HG03025 (cell line): ENCODE measurements at regions not wholly inside any gene's neighbourhood (a gene's known extent, or its start where the extent isn't known, plus 50 kb on each side); places are given as distances from the start of the nearest gene placed in this dataset.

Experiments used
- ATAC-seq: cut with Tn5 transposase; IDR thresholded peaks from one replicate; pipeline ENCODE4 v1.9.1; 2021; ENCODE audit warnings: mild to moderate bottlenecking, moderate library complexity; ENCODE audit not compliant: unreplicated experiment, low FRiP score

DNA sequence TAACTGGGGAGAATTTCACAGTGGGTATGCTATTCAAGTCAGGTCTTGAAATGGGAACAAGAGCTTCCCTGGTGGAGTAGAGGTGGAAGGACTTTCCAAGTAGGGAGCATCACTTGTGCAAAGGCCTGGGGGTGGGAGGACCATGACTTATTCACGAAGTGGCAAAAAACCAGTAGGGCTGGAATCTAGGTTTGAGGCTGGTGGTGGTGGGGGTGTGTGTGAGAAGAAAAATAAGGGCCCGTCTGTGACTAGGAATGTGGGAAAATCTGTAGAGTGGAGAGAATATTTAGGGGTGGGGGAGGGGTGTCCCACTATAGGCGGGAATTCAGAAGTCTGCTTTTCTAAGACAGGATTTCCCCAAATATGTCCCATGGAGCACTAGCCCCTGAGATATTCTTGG lies 271.9 kb upstream of the TBL1XR1 start:
- no peak for ATAC-seq

DNA sequence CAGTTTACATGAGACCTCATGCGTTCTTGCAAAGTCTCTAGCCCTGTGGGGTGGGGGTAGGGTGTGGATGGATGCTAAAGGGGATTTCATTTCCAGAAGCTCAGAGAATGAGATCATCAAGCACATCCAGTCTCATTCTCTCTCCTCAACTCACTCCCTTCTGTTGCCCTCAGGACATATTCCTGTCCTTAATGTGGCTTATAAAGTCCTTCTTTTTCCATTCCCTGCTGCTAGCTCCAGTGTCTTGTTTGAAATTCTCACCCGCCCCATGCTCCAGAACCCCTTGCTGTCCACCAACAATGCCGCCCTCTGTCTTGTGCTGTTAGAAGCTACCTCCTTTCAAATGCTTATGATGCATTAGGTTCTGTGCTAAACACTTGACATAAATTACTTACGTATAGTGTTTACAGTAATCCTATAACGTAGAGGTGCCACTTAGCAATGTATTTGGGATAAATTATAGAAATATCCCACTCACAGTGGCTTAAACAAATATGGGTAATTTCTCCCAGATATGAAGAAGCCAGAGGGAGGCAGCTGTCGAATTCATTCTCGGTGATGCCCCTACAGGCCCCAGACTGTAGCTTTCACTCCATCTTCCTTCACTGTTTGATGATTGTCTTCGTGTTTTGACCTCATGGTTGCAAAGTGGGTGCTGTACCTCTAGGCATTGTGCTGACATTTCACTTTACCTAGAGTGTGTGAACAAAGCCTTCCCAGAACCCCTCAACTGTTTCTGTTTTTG lies 273.1 kb upstream of the TBL1XR1 start:
- no peak for ATAC-seq

DNA sequence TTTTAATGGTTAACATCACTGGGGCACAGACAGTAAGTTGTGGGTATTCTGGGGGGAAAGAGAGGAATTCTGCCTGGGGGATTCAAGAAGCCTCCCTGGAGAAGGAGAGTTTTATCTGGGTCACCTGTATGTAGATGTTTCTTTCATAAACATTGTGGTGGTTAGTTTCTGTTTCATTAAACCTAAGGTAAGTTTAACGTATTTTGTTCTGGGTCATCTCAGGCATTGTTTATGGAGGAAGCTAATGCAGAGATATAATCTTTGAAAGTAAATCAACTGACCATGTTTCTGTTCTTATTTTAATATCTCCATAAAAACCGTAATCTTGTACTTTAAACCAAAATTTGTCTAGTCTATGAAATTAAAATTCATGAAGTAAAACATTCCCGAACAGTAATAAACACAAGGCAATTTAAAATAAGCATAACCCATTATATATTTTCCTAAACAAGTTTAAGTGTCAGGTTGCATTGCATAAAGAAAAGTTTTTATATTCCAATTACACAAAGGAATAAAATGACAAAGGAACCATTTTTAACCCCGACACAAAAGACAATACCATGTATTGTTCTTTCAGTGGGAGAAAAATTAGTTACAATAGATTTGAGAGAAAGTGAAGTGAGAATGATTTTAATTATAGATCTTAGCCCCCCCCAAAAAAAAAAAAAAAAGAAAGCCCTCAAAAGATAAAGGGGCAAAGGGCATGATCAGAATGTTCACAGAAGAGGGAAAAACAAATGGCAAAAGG lies 274.6 kb upstream of the TBL1XR1 start:
- no peak for ATAC-seq

DNA sequence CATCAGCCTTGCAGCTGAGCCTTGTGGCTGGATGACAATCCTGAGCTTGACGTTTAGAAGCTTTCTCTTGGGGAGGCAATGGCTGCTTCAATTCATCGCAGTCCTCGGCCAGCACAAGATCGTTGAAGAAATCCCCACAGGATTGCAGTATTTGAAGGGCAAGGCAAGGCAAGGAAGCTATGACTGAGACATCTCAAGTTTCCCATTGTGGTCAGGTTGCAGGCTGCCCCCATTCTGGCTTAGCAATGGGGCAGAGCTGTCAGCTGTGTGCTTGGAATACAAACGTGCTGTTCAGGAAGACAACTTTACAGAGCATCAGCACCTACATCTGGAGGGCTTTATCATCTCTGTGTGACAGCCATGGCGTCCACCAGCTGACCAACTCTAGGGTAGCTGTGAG lies 275.9 kb upstream of the TBL1XR1 start:
- ATAC-seq = no peak

DNA sequence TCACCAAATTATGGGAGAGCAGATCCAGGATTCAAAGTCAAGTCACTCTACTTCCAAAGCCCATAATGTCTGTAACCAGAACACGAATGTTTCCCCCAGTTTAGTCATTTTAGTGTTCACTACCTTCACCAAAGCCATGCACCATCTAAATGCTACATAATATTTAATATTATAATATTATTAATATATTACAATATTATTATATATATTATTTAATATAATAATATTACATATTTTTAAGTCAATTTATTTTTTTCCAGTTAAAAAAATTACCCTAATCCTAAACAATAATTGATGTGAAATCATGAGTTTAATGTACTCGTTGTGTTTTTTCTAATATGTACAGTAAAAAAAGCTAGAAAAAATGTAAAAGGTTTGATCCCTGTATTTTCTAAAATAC lies 276.6 kb upstream of the TBL1XR1 start:
- ATAC-seq = no peak

DNA sequence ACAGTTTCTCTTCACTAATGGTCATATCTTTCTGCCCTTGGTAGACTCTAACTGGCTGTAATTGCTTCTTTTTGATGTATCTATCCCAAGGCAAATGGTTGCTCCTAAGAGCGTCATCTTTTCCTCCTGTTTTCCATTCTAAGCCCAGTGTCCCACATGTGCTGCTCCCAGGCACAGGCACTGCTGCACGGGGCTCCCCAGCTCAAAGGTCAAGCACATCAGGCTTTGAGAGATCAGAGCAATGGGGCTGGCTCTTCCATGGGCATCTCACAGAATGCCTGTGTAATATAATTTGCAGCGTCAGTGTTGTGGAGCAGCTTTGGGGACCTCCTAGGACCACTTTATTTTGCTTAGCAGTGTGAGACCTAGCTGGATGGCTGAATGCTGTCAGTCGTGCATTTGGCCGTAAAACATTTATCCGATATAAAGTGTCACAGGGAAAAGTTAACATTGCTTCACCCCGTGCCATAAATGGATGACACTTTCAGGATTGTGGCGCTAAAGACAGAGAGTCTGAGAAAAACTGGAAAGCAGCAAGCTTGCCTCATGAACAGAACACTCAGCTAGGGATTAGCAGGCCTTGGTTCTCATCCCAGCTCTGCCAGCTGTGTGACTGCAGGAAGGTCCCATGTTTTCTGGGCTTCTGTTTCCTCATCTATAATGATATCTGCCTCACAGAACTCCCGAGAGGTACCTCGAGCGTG lies 277.5 kb upstream of the TBL1XR1 start:
- no peak for ATAC-seq

DNA sequence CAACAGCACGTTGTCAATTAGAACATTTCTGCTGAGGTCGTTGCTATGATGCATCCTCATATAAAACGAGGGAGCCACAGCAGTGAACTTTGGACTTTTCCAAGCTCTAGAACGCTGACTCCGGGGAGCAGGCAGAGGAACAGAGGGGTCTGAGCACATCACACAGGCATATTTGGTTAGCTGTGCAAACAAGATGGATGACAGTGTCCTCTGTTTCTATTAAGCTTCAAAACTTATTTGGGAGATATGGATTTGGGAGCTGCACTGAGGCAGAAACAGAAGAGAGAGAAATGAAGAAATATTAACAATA lies 278.0 kb upstream of the TBL1XR1 start:
- no peak for ATAC-seq

DNA sequence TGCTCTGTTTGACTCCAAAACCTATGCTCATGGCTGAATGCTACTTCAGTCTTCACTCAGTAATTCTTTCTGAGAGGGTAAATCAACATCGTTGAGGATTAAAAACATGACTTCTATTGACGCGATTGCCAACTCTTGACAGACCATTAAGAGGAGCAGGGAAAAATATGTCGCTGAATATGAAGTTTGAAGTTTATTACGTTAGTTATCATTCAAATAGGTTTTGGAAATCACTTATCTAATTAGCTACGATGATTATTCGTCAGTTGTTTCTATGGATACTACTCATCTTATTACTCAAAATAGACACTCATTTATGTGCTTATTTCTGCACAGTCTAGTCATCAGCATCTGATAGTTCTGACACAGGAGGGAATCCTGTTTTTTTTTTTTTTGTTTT lies 279.2 kb upstream of the TBL1XR1 start:
- ATAC-seq = no peak

DNA sequence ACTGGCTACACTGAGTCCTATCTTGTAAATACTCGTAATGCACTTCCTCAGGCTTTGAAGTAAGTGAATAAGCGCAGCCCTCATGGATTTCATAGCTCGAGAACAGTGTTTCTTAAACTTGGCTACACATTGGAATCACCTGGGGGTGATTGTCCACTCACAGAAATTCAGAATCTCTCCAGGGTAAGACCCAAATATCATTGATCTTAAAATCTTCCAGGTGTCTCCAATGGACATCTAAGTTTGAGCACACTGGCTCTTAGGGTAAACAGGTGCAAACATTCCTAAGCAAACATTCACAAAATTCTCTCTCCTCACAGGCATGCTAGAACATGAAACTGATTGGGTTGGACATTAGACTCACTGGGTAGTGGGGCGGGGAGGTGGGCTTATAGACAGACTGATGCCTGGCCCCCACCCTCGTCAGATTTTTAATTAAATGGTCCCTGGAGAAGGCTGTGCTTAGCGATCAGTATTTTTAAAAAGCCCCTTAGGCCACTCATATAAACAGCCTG lies 279.7 kb upstream of the TBL1XR1 start:
- ATAC-seq = no peak

DNA sequence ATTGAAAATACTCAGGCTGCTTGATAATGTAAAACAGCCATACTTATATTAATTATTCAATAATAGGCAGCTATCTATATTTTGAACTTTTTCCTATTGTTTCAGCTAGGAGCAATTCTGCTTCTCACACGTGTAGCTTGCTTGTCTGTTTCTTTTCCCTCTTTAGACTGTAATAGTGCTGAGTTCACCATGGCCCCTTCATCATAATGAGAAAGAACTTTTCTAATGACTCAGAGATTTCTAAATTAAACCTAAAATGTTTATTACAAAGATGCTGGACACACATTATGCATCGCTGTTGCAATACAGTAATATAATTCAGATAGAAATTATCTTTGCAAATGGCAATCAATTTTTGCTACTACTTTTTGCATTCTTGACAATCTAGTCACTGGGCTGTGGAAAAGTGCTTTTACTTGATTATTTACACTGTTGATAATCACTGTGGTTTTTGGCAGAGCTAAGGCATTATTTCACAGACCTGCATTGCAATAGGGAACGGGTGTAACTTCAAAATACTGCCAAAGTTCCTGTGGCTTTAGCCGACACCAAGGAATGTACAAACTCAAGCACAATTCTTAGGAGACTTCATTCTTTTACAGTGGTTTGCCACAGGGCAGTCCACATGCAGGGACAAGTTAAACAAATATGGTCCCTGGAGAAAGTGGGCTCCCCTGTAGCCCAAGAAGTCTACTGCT lies 281.0 kb upstream of the TBL1XR1 start:
- no peak for ATAC-seq

DNA sequence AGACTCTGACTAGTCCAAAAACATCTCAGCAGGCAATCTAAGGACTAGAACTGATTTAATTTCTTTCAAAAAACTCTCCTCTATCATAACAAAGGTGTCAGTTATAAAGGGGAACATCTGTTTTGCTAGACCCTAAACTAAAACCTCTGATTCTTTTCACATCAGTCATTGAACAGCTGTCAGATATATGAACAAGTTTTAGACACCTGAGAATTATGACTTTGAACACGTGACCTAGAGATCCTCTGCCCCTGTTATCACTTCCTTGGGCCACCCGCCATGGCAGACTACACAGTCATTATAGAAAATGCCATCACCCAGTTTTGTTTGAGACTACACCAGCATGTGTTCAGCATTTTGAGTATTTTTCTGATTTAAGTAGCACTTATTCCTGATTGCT lies 282.3 kb upstream of the TBL1XR1 start:
- ATAC-seq = no peak

DNA sequence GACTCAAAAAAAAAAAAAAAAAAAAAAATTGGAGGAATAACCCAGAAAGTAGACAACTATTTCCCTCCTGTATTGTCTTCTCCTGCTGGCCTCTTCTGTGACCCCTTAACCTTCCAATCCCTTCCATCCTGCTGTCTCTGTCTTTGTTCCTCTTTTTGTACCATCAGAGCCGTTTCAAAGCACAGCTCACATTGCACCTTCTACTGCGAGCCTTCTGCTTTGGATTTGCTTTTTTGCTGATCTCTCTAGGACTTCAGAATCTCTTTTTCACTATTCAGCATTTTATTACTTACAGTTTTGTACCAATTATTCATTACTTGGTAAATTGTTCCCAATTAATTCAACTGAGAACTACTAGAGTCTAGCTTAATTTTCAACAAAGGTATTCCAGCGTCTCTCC lies 284.0 kb upstream of the TBL1XR1 start:
- no peak for ATAC-seq

DNA sequence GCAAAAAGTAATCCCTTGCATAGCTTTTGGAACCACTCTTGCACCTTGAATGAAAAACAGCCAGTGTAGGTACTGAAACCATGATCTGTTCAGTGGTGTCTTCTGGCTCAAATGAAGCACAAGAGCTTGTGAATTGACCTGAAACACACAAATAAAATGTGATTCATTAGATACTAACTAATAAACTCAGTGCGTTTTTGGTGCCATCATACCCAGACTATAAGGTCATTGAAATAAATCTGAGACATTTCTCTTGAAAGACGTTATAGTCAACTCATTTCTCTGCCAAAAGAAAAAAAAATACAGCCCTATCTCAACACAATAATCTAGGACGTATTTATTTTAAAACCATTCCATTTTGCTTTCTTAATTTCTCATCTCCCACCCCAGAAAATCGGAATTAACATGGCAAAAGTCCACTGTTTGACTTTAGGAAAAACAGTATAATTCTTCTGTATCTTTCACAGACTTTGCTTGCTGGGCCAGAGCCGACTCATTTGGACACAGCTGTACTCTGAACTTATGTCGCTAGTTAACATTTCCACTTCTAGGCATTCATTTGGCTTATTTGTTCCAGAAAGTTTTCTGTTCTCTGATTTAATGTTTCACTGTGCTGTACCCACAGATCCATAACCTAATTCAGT lies 284.9 kb upstream of the TBL1XR1 start:
- no peak for ATAC-seq

DNA sequence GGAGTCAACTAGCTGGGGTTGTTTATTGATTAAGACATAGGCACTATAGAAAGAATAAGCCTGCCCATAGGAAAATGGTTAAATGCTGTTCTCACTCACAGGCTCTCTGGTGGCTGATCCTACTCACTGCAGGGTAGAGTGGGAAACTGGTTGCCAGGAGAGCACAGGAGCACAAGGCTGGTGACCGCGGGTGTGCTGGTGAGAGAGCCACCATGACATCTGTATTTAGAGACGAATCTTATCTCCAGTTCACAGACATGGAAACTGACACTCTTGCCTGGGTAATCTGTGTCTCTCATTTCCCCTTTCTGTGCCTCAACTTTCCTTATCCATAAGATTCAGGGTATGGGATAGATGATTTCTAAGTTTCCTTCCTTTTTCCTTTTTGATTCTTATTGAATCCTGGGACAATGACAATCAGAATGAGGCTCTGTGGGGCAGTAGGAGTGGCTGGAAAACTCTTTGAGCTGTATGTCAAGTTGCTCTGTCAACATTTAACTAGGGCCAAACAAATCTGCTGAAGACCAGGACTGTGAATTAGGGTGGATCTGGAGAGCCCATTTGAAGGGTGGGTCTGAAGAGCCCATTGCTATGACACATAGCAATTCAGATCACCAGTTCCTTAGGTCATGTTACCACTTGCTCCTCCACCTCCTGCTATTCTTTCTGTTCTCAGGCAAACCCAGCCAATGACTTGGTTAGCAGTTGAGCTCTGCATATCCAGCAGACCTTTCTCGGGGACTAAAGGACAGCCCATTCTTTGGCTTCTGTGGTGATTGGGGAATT lies 286.1 kb upstream of the TBL1XR1 start:
- ATAC-seq = no peak

DNA sequence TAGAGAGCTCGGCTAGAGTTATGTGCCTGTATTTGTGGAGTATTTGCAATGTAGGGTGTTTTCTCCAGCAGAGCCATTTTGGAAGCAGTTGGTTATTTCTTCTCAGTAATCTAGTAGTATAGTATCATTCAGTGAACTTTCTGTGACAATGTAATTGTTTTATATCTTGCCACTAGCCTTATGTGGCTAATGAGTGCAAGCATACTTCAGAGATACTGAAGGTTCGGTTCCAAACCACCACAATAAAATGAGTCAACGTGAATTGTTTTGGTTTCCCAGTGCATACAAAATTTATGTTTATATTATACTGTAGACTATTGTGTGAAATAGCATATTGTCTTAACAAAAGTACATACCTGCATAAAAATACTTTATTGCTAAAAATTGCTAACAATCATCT lies 286.9 kb upstream of the TBL1XR1 start:
- no peak for ATAC-seq

DNA sequence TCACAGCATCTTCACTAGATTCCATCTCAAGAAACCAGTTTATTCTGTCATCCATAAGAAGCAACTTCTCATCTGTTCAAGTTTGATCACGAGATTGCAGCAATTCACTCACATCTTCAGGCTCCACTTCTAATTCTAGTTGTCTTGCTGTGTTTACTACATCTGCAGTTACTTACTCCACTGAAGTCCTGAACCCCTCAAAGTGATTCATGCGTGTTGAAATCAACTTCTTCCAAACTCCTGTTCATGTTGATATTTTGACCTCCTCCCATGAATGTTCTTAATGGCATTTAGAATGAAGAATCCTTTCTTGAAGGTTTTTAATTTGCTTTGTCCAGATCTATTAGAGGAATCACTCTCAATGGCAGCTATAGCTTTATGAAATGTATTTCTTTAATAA lies 287.6 kb upstream of the TBL1XR1 start:
- ATAC-seq = no peak

DNA sequence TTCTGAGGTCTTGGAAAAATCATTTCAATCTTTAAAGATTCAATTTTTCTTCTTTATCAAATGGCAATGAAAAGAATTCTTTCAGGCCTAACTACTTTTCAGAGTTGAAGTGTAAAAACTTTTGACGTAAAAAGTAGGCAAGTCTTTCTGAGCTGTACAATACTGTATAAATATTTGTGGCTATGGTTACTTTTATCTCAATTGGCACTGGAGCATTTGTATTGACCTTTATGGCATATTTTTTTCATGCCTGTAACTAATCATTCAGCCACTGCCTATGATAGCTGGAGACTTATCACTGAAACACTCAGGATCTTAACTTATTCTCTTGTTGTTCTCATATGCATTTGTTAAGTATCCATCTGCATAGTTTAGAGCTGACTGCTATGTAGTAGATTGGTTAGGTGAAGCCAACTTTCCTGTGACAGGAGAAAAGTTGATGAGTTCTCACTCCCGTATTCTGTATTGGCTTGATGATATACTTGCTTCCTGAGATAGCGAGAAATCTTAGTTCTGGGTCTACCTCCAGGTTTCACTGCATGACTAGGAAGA lies 290.4 kb upstream of the TBL1XR1 start:
- ATAC-seq = no peak

DNA sequence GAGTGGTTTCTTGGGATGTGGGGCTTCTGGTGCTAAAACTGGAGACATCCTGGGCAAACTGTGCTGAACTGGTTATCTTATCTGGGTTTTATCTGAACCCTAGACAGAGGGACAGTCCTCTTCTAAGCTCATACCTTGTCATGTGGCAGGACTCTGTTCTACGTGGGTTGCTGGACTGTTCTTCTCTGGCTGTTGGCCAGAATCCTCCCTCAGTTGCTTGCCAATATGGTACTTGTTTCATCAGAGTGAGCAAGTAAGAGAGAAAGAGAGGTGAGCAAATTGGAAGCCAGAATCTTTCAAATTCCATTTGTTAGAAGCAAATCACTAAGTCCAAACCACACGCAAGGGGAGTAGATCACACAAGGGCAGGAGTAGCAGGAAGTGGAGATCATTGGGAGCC lies 291.5 kb upstream of the TBL1XR1 start:
- no peak for ATAC-seq

DNA sequence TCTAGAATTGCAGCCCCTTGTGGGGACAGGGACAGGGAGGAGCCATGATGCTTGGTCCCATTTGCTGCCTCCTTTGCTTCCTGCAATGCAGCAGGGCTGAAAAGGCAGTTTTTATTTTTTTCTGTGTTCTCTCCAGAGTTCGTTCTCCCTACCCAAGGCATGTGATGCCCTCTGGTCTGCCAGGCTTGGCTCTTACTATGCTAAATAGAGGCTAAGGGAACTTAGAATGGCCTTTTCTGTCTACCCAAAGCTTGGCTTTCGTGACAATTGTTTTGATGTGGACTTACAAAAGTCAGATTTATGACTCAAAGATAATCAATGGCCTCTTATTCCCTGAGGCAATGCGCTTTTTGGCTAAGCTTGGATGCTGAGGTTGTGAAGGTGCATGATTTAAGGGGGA lies 293.3 kb upstream of the TBL1XR1 start:
- ATAC-seq = no peak
